Cardiac fibroblast (primary cell): ENCODE measurements at regions not wholly inside any gene's neighbourhood (a gene's known extent, or its start where the extent isn't known, plus 50 kb on each side); places are given as distances from the start of the nearest gene placed in this dataset.
"Not testable (repeated sequence)": the region's sequence is repeated elsewhere in the genome, so short reads cannot be mapped to it uniquely, and the experiment has no call there.

Experiments used
- DNase-seq, 2 donors: peaks; one replicate each; pipeline versions ENCODE4 v3.0.0 to v3.0.0-alpha.2; 2010; ENCODE audit warnings: low read depth in 2 of 2
- H3K4me3 ChIP-seq, 2 donors: replicated peaks in 1 of 2; 1 replicate in 1 of 2; 2 replicates in 1 of 2; pipeline ENCODE4 v1.5.1; 2011; ENCODE audit warnings: low read depth in 2 of 2, low read length in 2 of 2, mild to moderate bottlenecking in 2 of 2, moderate library complexity in 1 of 2
- TF ChIP-seq, protein P1 (sequence below): IDR thresholded peaks from one replicate; pipeline ENCODE4 v1.5.1; 2011; ENCODE audit warnings: low read depth, mild to moderate bottlenecking, low read length, inconsistent platforms

DNA sequence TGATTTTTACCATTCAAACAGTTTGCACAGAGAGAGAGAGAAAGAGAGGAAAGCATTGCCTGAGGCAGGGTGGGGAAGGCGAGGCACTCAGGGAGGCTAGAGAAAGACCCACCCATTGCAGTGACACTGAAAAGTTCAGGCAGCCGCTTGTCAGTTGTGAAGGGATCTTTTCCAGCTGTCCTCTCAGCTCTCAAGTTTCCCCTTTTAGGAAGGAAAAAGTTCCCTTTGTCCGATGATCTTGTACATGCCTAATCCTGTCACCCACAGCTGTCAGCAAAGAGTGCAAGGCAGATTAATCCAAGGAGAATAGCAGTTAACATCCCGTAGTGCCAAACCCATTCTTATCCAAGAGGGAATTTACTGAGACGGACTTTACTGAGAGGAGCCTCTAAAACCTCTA, 255.0 kb downstream of the MAGEB5 start:
- TF ChIP-seq, protein P1, sequence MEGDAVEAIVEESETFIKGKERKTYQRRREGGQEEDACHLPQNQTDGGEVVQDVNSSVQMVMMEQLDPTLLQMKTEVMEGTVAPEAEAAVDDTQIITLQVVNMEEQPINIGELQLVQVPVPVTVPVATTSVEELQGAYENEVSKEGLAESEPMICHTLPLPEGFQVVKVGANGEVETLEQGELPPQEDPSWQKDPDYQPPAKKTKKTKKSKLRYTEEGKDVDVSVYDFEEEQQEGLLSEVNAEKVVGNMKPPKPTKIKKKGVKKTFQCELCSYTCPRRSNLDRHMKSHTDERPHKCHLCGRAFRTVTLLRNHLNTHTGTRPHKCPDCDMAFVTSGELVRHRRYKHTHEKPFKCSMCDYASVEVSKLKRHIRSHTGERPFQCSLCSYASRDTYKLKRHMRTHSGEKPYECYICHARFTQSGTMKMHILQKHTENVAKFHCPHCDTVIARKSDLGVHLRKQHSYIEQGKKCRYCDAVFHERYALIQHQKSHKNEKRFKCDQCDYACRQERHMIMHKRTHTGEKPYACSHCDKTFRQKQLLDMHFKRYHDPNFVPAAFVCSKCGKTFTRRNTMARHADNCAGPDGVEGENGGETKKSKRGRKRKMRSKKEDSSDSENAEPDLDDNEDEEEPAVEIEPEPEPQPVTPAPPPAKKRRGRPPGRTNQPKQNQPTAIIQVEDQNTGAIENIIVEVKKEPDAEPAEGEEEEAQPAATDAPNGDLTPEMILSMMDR = no peak
- DNase-seq = no peak
- no peak overlapping the region for H3K4me3 ChIP-seq

DNA sequence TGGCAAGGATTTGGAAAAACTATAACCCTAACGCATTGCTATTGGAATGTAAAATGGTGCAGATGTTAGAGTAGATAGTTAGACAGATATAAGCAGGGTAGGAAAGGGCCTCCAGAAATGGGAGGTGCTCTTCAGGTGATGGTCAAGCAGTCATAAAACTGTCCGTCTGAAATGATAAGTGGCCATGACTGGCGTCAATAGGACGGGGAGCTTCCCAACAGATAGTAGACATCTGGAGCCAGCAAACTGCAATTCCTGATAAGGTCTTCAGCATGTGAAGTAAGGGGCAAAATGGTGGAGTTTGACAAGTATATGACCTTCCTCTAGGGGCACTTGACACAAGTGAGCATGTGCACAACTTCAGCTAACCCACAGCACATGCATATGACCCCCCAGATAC, 250.4 kb downstream of the MAGEB5 start:
- TF ChIP-seq, protein P1 = no peak
- H3K4me3 ChIP-seq = no peak overlapping the region
- no peak for DNase-seq

GRCh38 chrX:26445288-26445687, 229.3 kb downstream of the MAGEB5 start:
- TF ChIP-seq, protein P1 = no peak
- DNase-seq = no peak
- no peak overlapping the region for H3K4me3 ChIP-seq

GRCh38 chrX:26444417-26444816, 228.4 kb downstream of the MAGEB5 start:
- not testable (repeated sequence) for H3K4me3 ChIP-seq, DNase-seq

DNA sequence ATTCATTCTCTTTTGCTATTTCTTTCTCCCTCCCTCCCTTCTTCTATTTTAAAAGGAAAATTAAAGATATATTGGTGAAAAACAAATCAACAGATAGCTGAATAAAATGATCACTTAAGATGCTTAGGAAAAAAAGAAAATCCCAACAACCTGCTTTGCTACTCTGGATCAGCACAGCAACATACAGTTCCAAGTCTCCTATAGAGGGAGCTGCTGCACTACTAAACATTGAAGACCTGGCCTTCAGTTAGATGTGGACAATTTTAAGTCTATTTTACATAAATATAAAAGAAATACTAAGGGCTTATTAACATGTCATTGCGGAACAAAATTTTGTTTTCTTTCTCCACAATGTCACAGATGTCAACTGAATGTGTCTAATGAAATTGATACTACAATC, 226.4 kb downstream of the MAGEB5 start:
- no peak overlapping the region for H3K4me3 ChIP-seq
- peak; percentile 2 to 60 for DNase-seq
- TF ChIP-seq, protein P1 = peak; percentile 46

DNA sequence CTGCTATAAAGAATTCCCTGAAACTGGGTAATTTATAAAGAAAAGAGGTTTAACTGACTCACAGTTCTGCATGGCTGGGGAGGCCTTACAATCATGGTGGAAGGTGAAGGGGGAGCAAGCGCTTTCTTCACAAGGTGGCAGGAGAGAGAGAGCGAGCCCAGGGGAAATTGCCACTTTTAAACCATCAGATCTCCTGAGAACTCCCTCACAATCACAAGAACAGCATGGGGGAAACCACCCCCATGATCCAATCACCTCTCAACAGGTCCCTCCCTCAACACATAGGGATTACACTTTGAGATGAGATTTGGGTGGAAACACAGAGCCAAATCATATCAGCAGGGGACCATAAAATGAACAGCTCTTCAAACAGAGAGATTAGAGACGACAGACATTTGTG, 198.6 kb downstream of the MAGEB5 start:
- TF ChIP-seq, protein P1 = no peak
- H3K4me3 ChIP-seq = no peak overlapping the region

GRCh38 chrX:26411045-26411444, 195.1 kb downstream of the MAGEB5 start:
- TF ChIP-seq, protein P1 = no peak
- H3K4me3 ChIP-seq = no peak overlapping the region
- peak; percentile 5 to 22 for DNase-seq

More for the DNA sequence above, 198.6 kb downstream of the MAGEB5 start:
- DNase-seq = no peak

GRCh38 chrX:26409636-26410035, 193.7 kb downstream of the MAGEB5 start:
- no peak for DNase-seq
- H3K4me3 ChIP-seq = no peak overlapping the region
- TF ChIP-seq, protein P1 = no peak
